K562 (cell line): ENCODE measurements at regions not wholly inside any gene's neighbourhood (a gene's known extent, or its start where the extent isn't known, plus 50 kb on each side); places are given as distances from the start of the nearest gene placed in this dataset.

ENCODE experiments used
- C11orf30 ChIP-seq: fragments of 450-650 bp; IDR thresholded peaks from 2 replicates; pipeline ENCODE4 v1.6.1; 2016; ENCODE audit warnings: low read depth, mild to moderate bottlenecking
- CBFA2T3 ChIP-seq: fragments of 450-650 bp; IDR thresholded peaks from 2 replicates; pipeline ENCODE4 v1.6.1; 2017
- CEBPG ChIP-seq, 3 experiments: fragments of 200-800 bp in 1 of 3; sonication (Bioruptor generic) in 1 of 3; sonication (generic) in 1 of 3; formaldehyde crosslinking in 1 of 3; IDR thresholded peaks in 2 of 3; conservative IDR thresholded peaks in 1 of 3; 2 replicates each; pipeline versions ENCODE4 v1.6.1 to v1.8.0; 2016 to 2022; ENCODE audit warnings: missing compliant biosample characterization in 2 of 3, missing genetic modification characterization in 2 of 3, mild to moderate bottlenecking in 1 of 3, missing genetic modification reagents in 1 of 3
- CTBP1 ChIP-seq: fragments of 450-650 bp; IDR thresholded peaks from 2 replicates; pipeline ENCODE4 v1.6.1; 2016; ENCODE audit warnings: borderline replicate concordance
- DPF2 ChIP-seq: fragments of 450-650 bp; IDR thresholded peaks from 2 replicates; pipeline ENCODE4 v1.6.1; 2016
- EP300 ChIP-seq: IDR thresholded peaks from 2 replicates; pipeline ENCODE4 v1.6.1; 2012; ENCODE audit warnings: low read length, improper control_type of control experiment
- FOS ChIP-seq: IDR thresholded peaks from 3 replicates; pipeline ENCODE4 v1.6.1; 2011; ENCODE audit not compliant: insufficient read length; ENCODE audit errors: extremely low read depth
- FOSL1 ChIP-seq: fragments of 200-800 bp; sonication (Bioruptor generic); conservative IDR thresholded peaks from 2 replicates; pipeline ENCODE4 v1.6.1; 2016; ENCODE audit warnings: missing genetic modification characterization, missing compliant biosample characterization
- FOXA3 ChIP-seq, 2 experiments: fragments of 450-650 bp in 1 of 2; sonication (generic) in 1 of 2; formaldehyde crosslinking; IDR thresholded peaks in 1 of 2; conservative IDR thresholded peaks in 1 of 2; 2 replicates each; pipeline versions ENCODE4 v1.4.0 to v1.8.0; 2020 to 2022; ENCODE audit warnings: mild to moderate bottlenecking in 2 of 2, missing genetic modification reagents in 1 of 2
- FOXJ2 ChIP-seq: fragments of 200-800 bp; sonication (Bioruptor generic); IDR thresholded peaks from 2 replicates; pipeline ENCODE4 v1.6.1; 2016; ENCODE audit warnings: missing genetic modification characterization, missing compliant biosample characterization
- FOXP1 ChIP-seq: sonication (generic); formaldehyde crosslinking; IDR thresholded peaks from 2 replicates; pipeline ENCODE4 v1.8.0; 2022; ENCODE audit warnings: mild to moderate bottlenecking, missing genetic modification reagents
- HMGXB4 ChIP-seq: sonication (generic); formaldehyde crosslinking; IDR thresholded peaks from 2 replicates; pipeline ENCODE4 v1.8.1; 2023; ENCODE audit warnings: mild to moderate bottlenecking, missing genetic modification reagents
- JUN ChIP-seq, 2 experiments: sonication (generic) in 1 of 2; formaldehyde crosslinking in 1 of 2; IDR thresholded peaks; 2 replicates each; pipeline versions ENCODE4 v1.6.1 to v1.8.0; 2012 to 2022; ENCODE audit warnings: borderline replicate concordance in 2 of 2, mild to moderate bottlenecking in 2 of 2, improper control_type of control experiment in 1 of 2, low read depth in 1 of 2, low read length in 1 of 2, missing genetic modification reagents in 1 of 2
- JUND ChIP-seq, 2 experiments: IDR thresholded peaks; 2 replicates in 1 of 2; 3 replicates in 1 of 2; pipeline ENCODE4 v1.6.1; 2011; ENCODE audit warnings: borderline replicate concordance in 2 of 2, low read depth in 2 of 2, low read length in 2 of 2, improper control_type of control experiment in 1 of 2, missing biosample characterization in 1 of 2, missing genetic modification characterization in 1 of 2, missing genetic modification reagents in 1 of 2
- MAFF ChIP-seq: IDR thresholded peaks from 2 replicates; pipeline ENCODE4 v1.6.1; 2012; ENCODE audit warnings: low read length, improper control_type of control experiment
- MAFK ChIP-seq: IDR thresholded peaks from 2 replicates; pipeline ENCODE4 v1.6.1; 2011; ENCODE audit warnings: low read length, improper control_type of control experiment
- NBN ChIP-seq: fragments of 450-650 bp; IDR thresholded peaks from 2 replicates; pipeline ENCODE4 v1.6.1; 2016; ENCODE audit warnings: low read depth, mild to moderate bottlenecking
- PBX2 ChIP-seq, 2 experiments: IDR thresholded peaks in 1 of 2; conservative IDR thresholded peaks in 1 of 2; 2 replicates each; pipeline ENCODE4 v1.6.1; 2016; ENCODE audit warnings: low read depth in 2 of 2, mild to moderate bottlenecking in 1 of 2, missing compliant biosample characterization in 1 of 2, missing genetic modification characterization in 1 of 2, moderate library complexity in 1 of 2
- RUNX1 ChIP-seq: sonication (generic); IDR thresholded peaks from 2 replicates; pipeline ENCODE4 v1.6.1; 2016; ENCODE audit warnings: antibody characterized with exemption, low read depth
- SMAD2 ChIP-seq: fragments of 150-350 bp; IDR thresholded peaks from 2 replicates; pipeline ENCODE4 v1.6.1; 2014; ENCODE audit warnings: low read depth, mild to moderate bottlenecking, low read length
- SMARCA4 ChIP-seq: fragments of 450-650 bp; IDR thresholded peaks from 2 replicates; pipeline ENCODE4 v1.6.1; 2016
- SMARCC2 ChIP-seq: fragments of 450-650 bp; IDR thresholded peaks from 2 replicates; pipeline ENCODE4 v1.6.1; 2017; ENCODE audit warnings: antibody characterized with exemption, moderate library complexity, mild to moderate bottlenecking, low read depth
- TAL1 ChIP-seq: fragments of 450-650 bp; IDR thresholded peaks from 2 replicates; pipeline ENCODE4 v1.6.1; 2016; ENCODE audit warnings: mild to moderate bottlenecking
- TRIM24 ChIP-seq, 2 experiments: fragments of 450-650 bp; IDR thresholded peaks; 2 replicates each; pipeline ENCODE4 v1.6.1; 2016
- ZNF3 ChIP-seq: fragments of 250-450 bp; sonication (Bioruptor Pico); IDR thresholded peaks from 2 replicates; pipeline ENCODE4 v1.5.0; 2021; ENCODE audit warnings: mild to moderate bottlenecking, moderate library complexity

GRCh38 chr6:105522626-105523322 lies 119.9 kb upstream of the PREP start (continued):
- TF ChIP-seq JUND (IDR thresholded peaks at IDR 0.05; ENCODE audit: borderline replicate concordance, low read depth, low read length) (peak; percentile 81; the same call in 1 of the 2 replicates), JUND (tag; IDR thresholded peaks at IDR 0.05; ENCODE audit: borderline replicate concordance, low read depth, low read length) (peak; percentile 88), CBFA2T3 (peak; percentile 48), FOXP1 (no peak), JUN (IDR thresholded peaks at IDR 0.05; ENCODE audit: borderline replicate concordance, low read depth, low read length) (peak; percentile 68; the same call in 1 of the 2 replicates), JUN (CRISPR knock-in tag; IDR thresholded peaks at IDR 0.05; ENCODE audit: borderline replicate concordance) (no peak), MAFF (peak; percentile 97), ZNF3 (no peak), FOXA3 (CRISPR knock-in tag; conservative IDR thresholded peaks at IDR 0.05 in 1 of 2, IDR thresholded peaks at IDR 0.05 in 1 of 2) (peak; percentile 76 to 85), EP300 (peak; percentile 61), HMGXB4 (CRISPR knock-in tag) (no peak), FOSL1 (tag) (peak; percentile 86), SMARCC2 (peak; percentile 81), TAL1 (0 out of 2 replicates have a peak, but pooled peaks have one; percentile 15), FOS (peak; percentile 21), MAFK (peak; percentile 97), TRIM24 (IDR thresholded peaks at IDR 0.05) (peak; percentile 80 to 88), RUNX1 (no peak), FOXJ2 (peak; percentile 83), PBX2 (CRISPR knock-in tag; IDR thresholded peaks at IDR 0.05; ENCODE audit: low read depth) (no peak), PBX2 (tag; conservative IDR thresholded peaks at IDR 0.05; ENCODE audit: low read depth) (peak; percentile 71), SMARCA4 (peak; percentile 85), CTBP1 (peak; percentile 34; the same call in 1 of the 2 replicates), NBN (no peak), SMAD2 (no peak), C11orf30 (peak; percentile 100), DPF2 (peak; percentile 87), CEBPG (CRISPR knock-in tag; IDR thresholded peaks at IDR 0.05) (no peak), CEBPG (tag; conservative IDR thresholded peaks at IDR 0.05 in 1 of 2, IDR thresholded peaks at IDR 0.05 in 1 of 2) (peak; percentile 6 to 31; a peak in 1 of 4 replicates)
